Left lung (tissue), 4 donors: ENCODE measurements at regions not wholly inside any gene's neighbourhood (a gene's known extent, or its start where the extent isn't known, plus 50 kb on each side); places are given as distances from the start of the nearest gene placed in this dataset.

ENCODE experiments used
- ATAC-seq: fragments of 200-7000 bp; cut with Tn5 transposase; one replicate; pipeline ENCODE4 v1.9.1; 2020; ENCODE audit warnings: moderate library complexity
- DNase-seq, 4 donors: peaks; one replicate each; pipeline ENCODE4 v3.0.0-alpha.2; 2013 to 2020
- H3K27ac ChIP-seq, 2 donors: fragments of 200-600 bp; sonication (generic) in 1 of 2; one replicate each; pipeline versions ENCODE4 v1.5.0 to v1.8.0; 2020 to 2021
- H3K27me3 ChIP-seq, 2 donors: fragments of 200-600 bp; sonication (generic) in 1 of 2; one replicate each; pipeline versions ENCODE4 v1.5.0 to v1.8.0; 2020 to 2021
- H3K36me3 ChIP-seq, 2 donors: fragments of 200-600 bp; sonication (generic) in 1 of 2; one replicate each; pipeline versions ENCODE4 v1.5.0 to v1.8.0; 2020 to 2021
- H3K4me1 ChIP-seq, 2 donors: fragments of 200-600 bp; one replicate each; pipeline ENCODE4 v1.8.0; 2021
- H3K4me3 ChIP-seq, 2 donors: fragments of 200-600 bp; sonication (generic) in 1 of 2; one replicate each; pipeline versions ENCODE4 v1.5.0 to v1.8.0; 2020 to 2021; ENCODE audit warnings: mild to moderate bottlenecking in 1 of 2
- H3K9me3 ChIP-seq, 2 donors: fragments of 200-600 bp; sonication (generic) in 1 of 2; one replicate each; pipeline versions ENCODE4 v1.5.0 to v1.8.0; 2020 to 2021
- intact Hi-C, 2 donors: fragments of 100-400 bp; cut with DNase I; formaldehyde crosslinking; loops; one replicate each; pipeline versions ENCODE4 v1.11.2 to v1.14.2; 2022
- TF ChIP-seq, protein P1 (sequence below), 2 donors: fragments of 200-600 bp; sonication (generic) in 1 of 2; IDR thresholded peaks; one replicate each; pipeline versions ENCODE4 v1.5.0 to v1.8.0; 2021; ENCODE audit warnings: antibody characterized with exemption in 2 of 2
- donor health status: DM: no; HTN: yes; CAD: no.
- donor health status: DM: no; HTN: no; CAD: no.

DNA sequence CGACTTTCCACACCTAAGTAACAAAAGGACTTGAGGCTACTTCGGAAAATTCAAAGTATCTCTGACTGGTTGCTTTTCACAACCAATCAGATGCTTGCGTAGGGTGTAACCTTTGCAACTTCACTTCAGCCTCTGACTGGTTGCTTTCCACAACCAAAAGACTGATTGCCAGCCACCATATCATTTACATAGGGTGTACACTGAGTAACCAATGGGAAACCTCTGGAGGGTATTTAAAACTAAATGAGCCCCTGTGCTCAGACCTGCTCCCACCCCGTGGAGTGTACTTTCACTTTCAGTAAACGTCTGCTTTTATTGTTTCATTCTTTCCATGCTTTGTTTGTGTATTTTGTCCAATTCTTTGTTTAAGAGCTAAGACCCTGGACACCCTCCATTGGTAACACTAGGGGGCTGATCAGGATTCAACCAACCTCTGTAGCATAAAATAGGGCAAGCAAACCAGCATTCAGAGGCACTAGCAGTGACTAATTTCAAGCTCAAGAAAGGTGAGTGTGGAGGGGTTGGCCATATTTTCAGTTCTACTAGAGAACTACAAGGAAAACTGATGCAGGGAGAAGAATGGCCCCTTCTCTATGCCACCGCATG, 390.8 kb downstream of the POM121L12 start:
- H3K4me1 ChIP-seq: no peaks in the 10 kb centered on the region
- intact Hi-C loops: no loop called here
- no peaks in the 10 kb centered on the region for H3K36me3 ChIP-seq
- TF ChIP-seq, protein P1, sequence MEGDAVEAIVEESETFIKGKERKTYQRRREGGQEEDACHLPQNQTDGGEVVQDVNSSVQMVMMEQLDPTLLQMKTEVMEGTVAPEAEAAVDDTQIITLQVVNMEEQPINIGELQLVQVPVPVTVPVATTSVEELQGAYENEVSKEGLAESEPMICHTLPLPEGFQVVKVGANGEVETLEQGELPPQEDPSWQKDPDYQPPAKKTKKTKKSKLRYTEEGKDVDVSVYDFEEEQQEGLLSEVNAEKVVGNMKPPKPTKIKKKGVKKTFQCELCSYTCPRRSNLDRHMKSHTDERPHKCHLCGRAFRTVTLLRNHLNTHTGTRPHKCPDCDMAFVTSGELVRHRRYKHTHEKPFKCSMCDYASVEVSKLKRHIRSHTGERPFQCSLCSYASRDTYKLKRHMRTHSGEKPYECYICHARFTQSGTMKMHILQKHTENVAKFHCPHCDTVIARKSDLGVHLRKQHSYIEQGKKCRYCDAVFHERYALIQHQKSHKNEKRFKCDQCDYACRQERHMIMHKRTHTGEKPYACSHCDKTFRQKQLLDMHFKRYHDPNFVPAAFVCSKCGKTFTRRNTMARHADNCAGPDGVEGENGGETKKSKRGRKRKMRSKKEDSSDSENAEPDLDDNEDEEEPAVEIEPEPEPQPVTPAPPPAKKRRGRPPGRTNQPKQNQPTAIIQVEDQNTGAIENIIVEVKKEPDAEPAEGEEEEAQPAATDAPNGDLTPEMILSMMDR (IDR thresholded peaks at IDR 0.05): no peak
- H3K27me3 ChIP-seq: no peaks in the 10 kb centered on the region
- ATAC-seq (no peak), DNase-seq (no peak)
- H3K9me3 ChIP-seq: peaks cover 0 to 7% of the 10 kb centered on the region in 2 donors
- no peak overlapping the region for H3K4me3 ChIP-seq
- no peak overlapping the region for H3K27ac ChIP-seq

DNA sequence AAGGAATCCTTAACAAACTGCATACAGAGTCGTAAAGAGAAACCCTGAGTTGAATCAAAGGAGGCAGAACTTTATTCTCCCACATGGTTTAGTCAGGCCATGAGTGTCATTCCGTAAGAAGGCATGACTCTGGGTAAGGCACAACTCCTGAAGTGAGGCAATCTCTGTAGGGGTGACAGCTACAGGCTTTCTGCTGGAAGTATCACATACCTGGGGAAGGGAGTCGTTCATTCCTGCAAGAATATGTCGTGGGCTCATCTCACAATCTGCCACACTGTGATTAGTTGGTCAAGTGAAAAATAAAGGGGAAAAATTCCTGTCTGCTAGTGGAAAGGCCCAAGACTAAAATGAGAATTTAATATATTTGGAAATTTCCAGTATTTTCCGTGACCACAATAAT, 392.6 kb downstream of the POM121L12 start:
- H3K4me3 ChIP-seq: no peak overlapping the region
- ATAC-seq (no peak), DNase-seq (no peak)
- H3K4me1 ChIP-seq: no peaks in the 10 kb centered on the region
- H3K9me3 ChIP-seq: peaks cover 0 to 7% of the 10 kb centered on the region in 2 donors
- no peaks in the 10 kb centered on the region for H3K36me3 ChIP-seq
- intact Hi-C loops: no loop called here
- H3K27ac ChIP-seq: no peak overlapping the region
- TF ChIP-seq, protein P1 (IDR thresholded peaks at IDR 0.05): no peak
- H3K27me3 ChIP-seq: no peaks in the 10 kb centered on the region

DNA sequence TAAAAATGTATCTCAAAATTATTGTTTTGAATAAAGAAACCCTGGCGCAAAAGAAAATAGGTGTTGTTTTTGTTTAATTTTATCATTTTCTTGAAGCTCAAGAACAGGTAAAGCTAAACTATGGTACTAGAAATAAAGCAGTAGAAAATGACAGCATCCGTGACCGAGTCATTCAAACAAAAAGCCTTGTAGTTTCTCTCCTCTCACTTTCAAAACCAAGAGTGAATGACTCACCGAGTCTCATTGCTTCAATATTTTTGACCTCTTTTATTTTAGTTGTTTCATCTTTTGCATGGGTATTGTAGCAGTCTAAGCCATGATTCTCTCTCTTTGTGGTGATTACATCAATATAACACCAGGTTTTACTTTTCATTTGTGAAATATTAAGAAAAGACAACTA, 396.5 kb downstream of the POM121L12 start:
- TF ChIP-seq, protein P1 (IDR thresholded peaks at IDR 0.05): no peak
- peaks cover 0 to 2% of the 10 kb centered on the region in 2 donors for H3K9me3 ChIP-seq
- intact Hi-C loops: no loop called here

DNA sequence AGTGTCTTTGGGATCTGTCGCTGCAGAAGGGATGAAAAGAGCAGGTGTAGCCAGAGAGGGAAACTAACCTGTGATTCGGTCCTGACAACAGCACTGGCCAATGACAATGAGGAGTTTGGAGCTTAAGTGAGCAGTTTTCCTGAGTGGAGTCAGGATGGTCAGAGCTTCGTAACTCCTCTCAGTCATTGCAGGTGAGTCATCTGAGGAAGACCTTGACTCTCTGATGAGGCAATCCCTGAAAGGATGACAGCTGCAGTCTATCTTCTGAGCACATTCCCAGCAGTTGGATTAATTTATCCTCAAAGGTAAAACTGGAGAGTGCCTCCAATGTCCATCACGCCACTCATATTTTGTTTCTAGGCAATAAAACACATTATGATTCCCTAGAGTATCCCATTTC, 401.9 kb downstream of the POM121L12 start:
- no peaks in the 10 kb centered on the region for H3K9me3 ChIP-seq
- TF ChIP-seq, protein P1 (IDR thresholded peaks at IDR 0.05): no peak
- DNase-seq: no peak
- intact Hi-C loops: no loop called here
- no peaks in the 10 kb centered on the region for H3K27me3 ChIP-seq
- H3K36me3 ChIP-seq: no peaks in the 10 kb centered on the region
- no peak overlapping the region for H3K4me3 ChIP-seq
- H3K4me1 ChIP-seq: no peaks in the 10 kb centered on the region
- no peak for ATAC-seq
- no peak overlapping the region for H3K27ac ChIP-seq

More for the DNA sequence above, 396.5 kb downstream of the POM121L12 start:
- H3K27me3 ChIP-seq: no peaks in the 10 kb centered on the region
- no peak overlapping the region for H3K4me3 ChIP-seq
- no peaks in the 10 kb centered on the region for H3K4me1 ChIP-seq
- DNase-seq: no peak
- ATAC-seq: no peak
- H3K27ac ChIP-seq: no peak overlapping the region
- no peaks in the 10 kb centered on the region for H3K36me3 ChIP-seq

DNA sequence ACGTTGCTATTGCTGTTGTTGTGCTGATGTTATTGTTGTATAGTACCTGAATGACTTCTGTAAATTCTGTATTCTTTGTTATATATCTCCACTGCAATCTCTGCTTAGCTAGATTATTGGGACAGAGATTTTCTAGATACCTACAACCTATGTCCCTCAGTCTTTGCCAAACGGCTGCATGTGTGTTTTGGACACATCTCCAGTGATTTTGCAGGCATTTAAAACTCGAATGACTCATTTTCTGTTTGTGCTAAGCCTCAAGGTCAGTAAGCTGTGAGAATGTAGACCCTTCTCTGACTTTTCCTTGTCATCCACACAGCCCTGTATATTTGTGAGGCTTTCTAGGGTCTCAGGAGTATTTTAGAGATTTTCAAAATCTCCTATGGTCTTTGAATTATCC, 410.7 kb downstream of the POM121L12 start:
- H3K9me3 ChIP-seq: no peaks in the 10 kb centered on the region
- TF ChIP-seq, protein P1 (IDR thresholded peaks at IDR 0.05): no peak
- no peaks in the 10 kb centered on the region for H3K36me3 ChIP-seq
- H3K27me3 ChIP-seq: no peaks in the 10 kb centered on the region
- intact Hi-C loops: no loop called here
- DNase-seq (no peak), ATAC-seq (no peak)
- H3K4me1 ChIP-seq: no peaks in the 10 kb centered on the region
- no peak overlapping the region for H3K27ac ChIP-seq
- H3K4me3 ChIP-seq: no peak overlapping the region
